MCF 10A (cell line): ENCODE measurements at regions not wholly inside any gene's neighbourhood (a gene's known extent, or its start where the extent isn't known, plus 50 kb on each side); places are given as distances from the start of the nearest gene placed in this dataset.
"Not testable (repeated sequence)": the region's sequence is repeated elsewhere in the genome, so short reads cannot be mapped to it uniquely, and the experiment has no call there.

Experiments
- BruUV-seq: library from RNA; stranded (reverse); fragments of 400-500 nt; replicated peaks from 2 replicates; lab custom pipeline; 2021; lab: Mats Ljungman, UMichigan
- CTCF ChIA-PET: fragments of 300-600 bp; sonication (Branson Sonifier 250); formaldehyde crosslinking; extraction: SDS; loops from one replicate; lab custom pipeline; 2021; ENCODE audit warnings: antibody characterized with exemption, inconsistent platforms; lab: Yijun Ruan, JAX
- POLR2A ChIA-PET: fragments of 300-600, 350-650 bp; sonication (Branson Sonifier 250); formaldehyde crosslinking; extraction: SDS; loops from one replicate; lab custom pipeline; 2020; ENCODE audit warnings: antibody characterized with exemption, inconsistent platforms; lab: Yijun Ruan, JAX
- DNase-seq: peaks from one replicate; pipeline ENCODE4 v3.0.0-alpha.2; 2018; ENCODE audit not compliant: unreplicated experiment
- H3K27ac Mint-ChIP-seq: one replicate; pipeline ENCODE4 v1.8.0; 2022; ENCODE audit warnings: mild to moderate bottlenecking, low read depth, mixed read lengths; ENCODE audit not compliant: unreplicated experiment
- H3K27me3 Mint-ChIP-seq: one replicate; pipeline ENCODE4 v1.8.0; 2022; ENCODE audit warnings: mixed read lengths; ENCODE audit not compliant: insufficient read depth, unreplicated experiment
- H3K36me3 Mint-ChIP-seq: one replicate; pipeline ENCODE4 v1.8.0; 2022; ENCODE audit warnings: mild to moderate bottlenecking, moderate library complexity, mixed read lengths; ENCODE audit not compliant: insufficient read depth, unreplicated experiment
- H3K4me1 Mint-ChIP-seq: one replicate; pipeline ENCODE4 v1.8.0; 2022; ENCODE audit warnings: mixed read lengths; ENCODE audit not compliant: insufficient read depth, unreplicated experiment
- H3K4me3 Mint-ChIP-seq: one replicate; pipeline ENCODE4 v1.8.0; 2022; ENCODE audit warnings: mild to moderate bottlenecking, moderate library complexity, mixed read lengths; ENCODE audit not compliant: unreplicated experiment
- H3K9me3 Mint-ChIP-seq: one replicate; pipeline ENCODE4 v1.8.0; 2022; ENCODE audit warnings: mixed read lengths; ENCODE audit not compliant: unreplicated experiment
- intact Hi-C: fragments of 100-400 bp; cut with micrococcal nuclease; formaldehyde crosslinking; loops from 2 replicates; pipeline ENCODE4 v1.14.1; 2022
- TF ChIP-seq, protein P1 (sequence below): fragments of 200-600 bp; IDR thresholded peaks from one replicate; pipeline ENCODE4 v1.8.0; 2022; ENCODE audit warnings: antibody characterized with exemption, mild to moderate bottlenecking; ENCODE audit not compliant: unreplicated experiment

DNA sequence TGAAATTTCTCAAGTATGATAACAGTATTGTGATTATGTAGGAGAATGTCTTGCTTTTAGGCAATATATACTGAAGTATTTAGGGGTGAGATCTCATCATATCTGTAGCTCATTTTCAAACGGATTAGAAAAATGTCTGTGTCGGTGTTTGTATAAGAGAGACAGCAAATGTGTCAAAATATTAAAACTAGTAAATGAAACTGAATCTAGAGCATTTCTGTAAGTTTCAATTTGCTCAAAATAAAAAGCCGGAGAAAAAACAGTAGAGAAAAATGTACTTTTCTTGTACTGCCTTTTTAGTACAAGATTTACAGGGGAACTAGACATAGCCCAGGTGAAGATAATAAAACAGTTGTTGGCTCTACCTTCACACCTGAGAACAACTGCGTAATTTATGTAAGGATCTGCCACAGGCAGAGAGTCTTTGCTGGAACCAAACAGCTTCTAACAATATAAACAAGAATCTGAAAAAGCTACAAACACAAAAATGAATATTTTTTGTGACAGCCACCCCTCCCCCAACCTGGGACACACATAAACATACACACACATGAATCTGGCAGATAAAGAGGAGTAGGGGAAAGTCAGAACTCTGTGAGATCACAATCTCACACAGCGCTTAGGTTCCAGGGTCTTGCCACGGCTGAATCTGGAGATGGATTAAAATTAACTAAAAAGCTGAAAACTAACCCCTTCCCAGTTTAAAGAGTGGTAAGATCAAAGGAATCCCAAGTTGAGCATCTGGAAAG lies 153.3 kb downstream of the AVL9 start:
- ChIA-PET POLR2A (no interaction called here), CTCF (interaction anchor here (0.6 kb wide), 1 partner anchor 158 kb away, joined by 3 read pairs; the partner anchor contains the start of gene LSM5)
- H3K36me3 Mint-ChIP-seq = no peaks in the 10 kb centered on the region
- no peaks in the 10 kb centered on the region for H3K9me3 Mint-ChIP-seq
- intact Hi-C loops = no loop called here
- no TSS peak for BruUV-seq
- no peaks in the 10 kb centered on the region for H3K27me3 Mint-ChIP-seq
- TF ChIP-seq, protein P1, sequence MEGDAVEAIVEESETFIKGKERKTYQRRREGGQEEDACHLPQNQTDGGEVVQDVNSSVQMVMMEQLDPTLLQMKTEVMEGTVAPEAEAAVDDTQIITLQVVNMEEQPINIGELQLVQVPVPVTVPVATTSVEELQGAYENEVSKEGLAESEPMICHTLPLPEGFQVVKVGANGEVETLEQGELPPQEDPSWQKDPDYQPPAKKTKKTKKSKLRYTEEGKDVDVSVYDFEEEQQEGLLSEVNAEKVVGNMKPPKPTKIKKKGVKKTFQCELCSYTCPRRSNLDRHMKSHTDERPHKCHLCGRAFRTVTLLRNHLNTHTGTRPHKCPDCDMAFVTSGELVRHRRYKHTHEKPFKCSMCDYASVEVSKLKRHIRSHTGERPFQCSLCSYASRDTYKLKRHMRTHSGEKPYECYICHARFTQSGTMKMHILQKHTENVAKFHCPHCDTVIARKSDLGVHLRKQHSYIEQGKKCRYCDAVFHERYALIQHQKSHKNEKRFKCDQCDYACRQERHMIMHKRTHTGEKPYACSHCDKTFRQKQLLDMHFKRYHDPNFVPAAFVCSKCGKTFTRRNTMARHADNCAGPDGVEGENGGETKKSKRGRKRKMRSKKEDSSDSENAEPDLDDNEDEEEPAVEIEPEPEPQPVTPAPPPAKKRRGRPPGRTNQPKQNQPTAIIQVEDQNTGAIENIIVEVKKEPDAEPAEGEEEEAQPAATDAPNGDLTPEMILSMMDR = no peak
- no peak overlapping the region for H3K27ac Mint-ChIP-seq
- no peak for DNase-seq
- H3K4me3 Mint-ChIP-seq = no peak overlapping the region
- no peaks in the 10 kb centered on the region for H3K4me1 Mint-ChIP-seq

DNA sequence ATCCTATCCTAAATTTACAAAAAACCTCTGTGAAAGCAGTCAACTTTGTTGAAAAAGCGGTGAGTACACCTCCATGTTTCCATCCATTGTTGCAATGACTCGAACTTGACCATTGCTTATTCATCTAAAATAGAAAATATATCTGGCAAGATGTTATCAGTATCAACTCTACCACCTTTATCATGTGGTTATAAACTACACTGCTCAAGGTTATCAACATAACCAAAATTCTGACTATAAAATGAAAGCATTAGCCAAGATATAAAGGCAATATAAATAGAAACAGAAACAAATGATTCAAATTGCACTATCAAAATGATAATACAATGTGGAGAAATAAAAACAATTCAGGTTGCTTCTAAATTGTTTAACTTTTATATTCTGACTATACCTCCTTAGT lies 150.0 kb downstream of the AVL9 start:
- BruUV-seq, CTCF ChIA-PET, intact Hi-C loops, H3K4me3 Mint-ChIP-seq, H3K27ac Mint-ChIP-seq, H3K36me3 Mint-ChIP-seq, DNase-seq, H3K4me1 Mint-ChIP-seq, H3K9me3 Mint-ChIP-seq, POLR2A ChIA-PET, H3K27me3 Mint-ChIP-seq: not testable (repeated sequence)

DNA sequence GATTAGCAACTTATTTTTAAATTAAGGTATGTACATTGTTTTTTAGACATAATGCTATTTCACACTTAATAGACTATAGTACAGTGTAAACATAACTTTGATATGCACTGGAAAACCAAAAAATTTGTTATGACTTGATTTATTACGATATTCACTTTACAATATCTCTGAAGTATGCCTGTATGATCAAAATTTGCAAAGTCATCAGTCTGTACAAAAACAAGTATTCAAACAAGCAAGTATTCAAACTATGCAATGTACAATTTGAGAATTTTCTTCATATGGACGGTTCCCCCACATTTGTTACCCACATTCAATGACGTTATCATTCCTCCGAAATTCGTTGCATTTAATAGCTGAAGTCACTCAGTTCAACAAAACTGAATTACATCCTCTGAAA lies 147.9 kb downstream of the AVL9 start:
- no peaks in the 10 kb centered on the region for H3K9me3 Mint-ChIP-seq
- no peak overlapping the region for H3K4me3 Mint-ChIP-seq
- TF ChIP-seq, protein P1 = no peak
- DNase-seq = no peak
- no peaks in the 10 kb centered on the region for H3K27me3 Mint-ChIP-seq
- no TSS peak for BruUV-seq
- intact Hi-C loops = no loop called here
- H3K27ac Mint-ChIP-seq = no peak overlapping the region
- H3K4me1 Mint-ChIP-seq = no peaks in the 10 kb centered on the region
- ChIA-PET POLR2A (no interaction called here), CTCF (no interaction called here)
- no peaks in the 10 kb centered on the region for H3K36me3 Mint-ChIP-seq

DNA sequence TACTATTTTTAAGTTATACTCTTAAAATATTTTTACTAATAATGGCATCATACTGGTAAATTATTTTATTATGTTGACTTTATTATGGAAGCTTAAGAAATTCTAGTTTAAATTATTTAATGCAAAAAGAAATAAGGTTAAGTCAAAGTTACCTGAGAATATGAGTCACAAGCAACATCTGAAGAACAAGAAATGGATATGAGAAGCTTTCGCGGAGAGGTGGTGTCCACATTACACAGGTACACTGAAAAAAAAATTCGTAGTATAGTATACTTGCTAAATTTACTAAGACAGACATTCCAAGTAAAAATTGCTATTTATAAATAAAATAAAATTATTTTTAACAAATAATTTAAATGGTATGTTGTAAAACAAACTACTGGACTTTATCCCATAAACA lies 143.8 kb downstream of the AVL9 start:
- no peaks in the 10 kb centered on the region for H3K9me3 Mint-ChIP-seq
- no peaks in the 10 kb centered on the region for H3K4me1 Mint-ChIP-seq
- H3K4me3 Mint-ChIP-seq = no peak overlapping the region
- DNase-seq = no peak
- H3K27ac Mint-ChIP-seq = no peak overlapping the region
- H3K27me3 Mint-ChIP-seq = no peaks in the 10 kb centered on the region
- no TSS peak for BruUV-seq
- TF ChIP-seq, protein P1 = no peak
- H3K36me3 Mint-ChIP-seq = peaks cover 7% of the 10 kb centered on the region
- intact Hi-C loops = no loop called here
- POLR2A ChIA-PET = no interaction called here
- CTCF ChIA-PET = no interaction called here

DNA sequence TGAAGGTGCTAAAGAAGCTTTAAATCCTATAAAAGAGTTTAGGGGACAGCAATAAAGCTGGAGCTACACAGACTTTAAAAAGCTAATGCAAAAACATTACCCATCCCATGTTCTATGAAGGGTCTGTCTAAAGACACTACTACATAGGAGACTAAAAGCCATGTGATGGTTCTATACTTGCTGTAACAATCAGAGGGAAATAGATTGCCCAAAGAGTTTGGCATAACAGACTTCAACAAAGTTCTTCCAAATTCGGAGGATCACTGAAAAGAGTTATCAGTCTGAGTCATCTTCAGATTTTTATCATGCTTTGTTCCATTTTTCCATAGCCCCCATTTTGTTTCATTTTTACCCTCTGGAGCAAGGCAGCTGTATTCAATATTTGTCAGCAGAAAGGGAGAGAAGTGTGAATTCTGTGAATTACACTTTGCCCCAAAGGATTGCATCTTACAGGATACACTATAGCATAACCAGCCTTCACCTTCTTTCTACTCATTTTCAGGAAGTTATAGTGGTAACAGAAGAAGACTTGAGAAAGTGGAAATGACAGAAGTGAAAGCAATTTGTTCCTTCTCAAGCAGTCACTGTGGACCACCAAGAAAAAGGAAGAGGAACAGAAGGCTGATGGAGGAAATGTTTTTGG lies 143.3 kb downstream of the AVL9 start:
- H3K27me3 Mint-ChIP-seq, H3K36me3 Mint-ChIP-seq, BruUV-seq, H3K9me3 Mint-ChIP-seq, H3K4me3 Mint-ChIP-seq, H3K27ac Mint-ChIP-seq, DNase-seq, intact Hi-C loops, POLR2A ChIA-PET, H3K4me1 Mint-ChIP-seq: not testable (repeated sequence)
- CTCF ChIA-PET = interaction anchor here (0.6 kb wide), 1 partner anchor 846 kb away, joined by 3 read pairs; no protein-coding TSS in a partner anchor
